AG04449 (cell line): ENCODE measurements at regions not wholly inside any gene's neighbourhood (a gene's known extent, or its start where the extent isn't known, plus 50 kb on each side); places are given as distances from the start of the nearest gene placed in this dataset.

Source experiments
- CTCF ChIA-PET: fragments of 350-600 bp; formaldehyde crosslinking; extraction: SDS; loops from one replicate; lab custom pipeline; 2021; ENCODE audit warnings: antibody characterized with exemption; lab: Yijun Ruan, JAX
- POLR2A ChIA-PET: fragments of 400-600, 350-600 bp; formaldehyde crosslinking; extraction: SDS; loops from one replicate; lab custom pipeline; 2020; ENCODE audit warnings: antibody characterized with exemption, inconsistent platforms; lab: Yijun Ruan, JAX
- DNase-seq: peaks from one replicate; pipeline ENCODE4 v3.0.0-alpha.2; 2010; ENCODE audit warnings: low read depth, low spot score
- H3K4me3 ChIP-seq: 2 replicates; pipeline ENCODE4 v1.5.1; 2011; ENCODE audit warnings: low read depth, mild to moderate bottlenecking, control low read depth, low read length
- CTCF ChIP-seq: IDR thresholded peaks from one replicate; pipeline ENCODE4 v1.5.1; 2011; ENCODE audit warnings: mild to moderate bottlenecking, moderate library complexity, low read length, control low read depth, inconsistent platforms; ENCODE audit not compliant: insufficient read depth; ENCODE audit errors: missing control alignments

- ChIA-PET CTCF (interaction anchor here (1.0 kb wide), 1 partner anchor 136 kb away, joined by 3 read pairs; no protein-coding TSS in a partner anchor), POLR2A (interaction anchor here (0.7 kb wide), 1 partner anchor 19 kb away, joined by 3 read pairs; no protein-coding TSS in a partner anchor)
- no peak overlapping the region for H3K4me3 ChIP-seq
- DNase-seq = no peak
- no peak for TF ChIP-seq CTCF
Measured at GRCh38 chr2:145617420-145617819, 1097.5 kb upstream of the ZEB2 start.

- no peak overlapping the region for H3K4me3 ChIP-seq
- DNase-seq = no peak
- no peak for TF ChIP-seq CTCF
- POLR2A ChIA-PET = no interaction called here
- CTCF ChIA-PET = interaction anchor here (1.3 kb wide), 1 partner anchor 9 kb away, joined by 3 read pairs; no protein-coding TSS in a partner anchor
Measured at GRCh38 chr2:145615626-145616025, 1095.7 kb upstream of the ZEB2 start.

GRCh38 chr2:145609951-145610350 is 1090.0 kb upstream of the ZEB2 start:
- ChIA-PET CTCF (interaction anchor here (1.4 kb wide), 1 partner anchor 9 kb away, joined by 3 read pairs; no protein-coding TSS in a partner anchor), POLR2A (no interaction called here)
- TF ChIP-seq CTCF = no peak

GRCh38 chr2:145601361-145601925 is 1081.5 kb upstream of the ZEB2 start:
- H3K4me3 ChIP-seq = no peak overlapping the region
- TF ChIP-seq CTCF = no peak
- no peak for DNase-seq
- CTCF ChIA-PET = interaction anchor here (1.1 kb wide), 1 partner anchor 9 kb away, joined by 3 read pairs; no protein-coding TSS in a partner anchor
- POLR2A ChIA-PET = no interaction called here

More at GRCh38 chr2:145609951-145610350, 1090.0 kb upstream of the ZEB2 start:
- no peak for DNase-seq
- no peak overlapping the region for H3K4me3 ChIP-seq

- DNase-seq = no peak
- POLR2A ChIA-PET = no interaction called here
- CTCF ChIA-PET = interaction anchor here (1.1 kb wide), 1 partner anchor 10 kb away, joined by 3 read pairs; no protein-coding TSS in a partner anchor
Measured at GRCh38 chr2:145600811-145601210, 1080.9 kb upstream of the ZEB2 start.

More at GRCh38 chr2:145600811-145601210, 1080.9 kb upstream of the ZEB2 start:
- no peak for TF ChIP-seq CTCF
- no peak overlapping the region for H3K4me3 ChIP-seq
